ENCODE measurements at regions not wholly inside any gene's neighbourhood (a gene's known extent, or its start where the extent isn't known, plus 50 kb on each side); places are given as distances from the start of the nearest gene placed in this dataset.
A peak's percentile ranks its signal among the peaks of the same experiment; 100 is the strongest.
"Not testable (repeated sequence)": the region's sequence is repeated elsewhere in the genome, so short reads cannot be mapped to it uniquely, and the experiment has no call there.

DNA sequence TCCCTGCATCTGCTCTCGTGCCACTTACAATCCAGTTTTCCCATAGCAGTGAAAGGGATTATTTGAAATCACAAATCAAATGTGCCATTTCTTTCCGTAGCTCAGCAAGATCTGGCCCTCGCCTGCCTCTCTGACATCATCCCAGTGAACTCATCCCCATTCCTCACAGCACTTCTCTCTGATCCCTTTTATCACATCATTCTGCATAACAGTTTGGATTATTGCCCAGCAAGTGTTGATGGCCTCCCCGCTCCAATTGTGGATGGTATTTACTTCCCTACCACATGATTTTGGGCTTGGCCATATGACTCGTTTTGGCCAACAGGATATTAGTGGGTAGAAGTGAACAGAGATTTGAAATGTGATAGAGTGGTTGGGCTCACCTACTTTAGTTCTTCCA is 185.0 kb downstream of the NPIPA7 start:
- not testable (repeated sequence) for DNase-seq

DNA sequence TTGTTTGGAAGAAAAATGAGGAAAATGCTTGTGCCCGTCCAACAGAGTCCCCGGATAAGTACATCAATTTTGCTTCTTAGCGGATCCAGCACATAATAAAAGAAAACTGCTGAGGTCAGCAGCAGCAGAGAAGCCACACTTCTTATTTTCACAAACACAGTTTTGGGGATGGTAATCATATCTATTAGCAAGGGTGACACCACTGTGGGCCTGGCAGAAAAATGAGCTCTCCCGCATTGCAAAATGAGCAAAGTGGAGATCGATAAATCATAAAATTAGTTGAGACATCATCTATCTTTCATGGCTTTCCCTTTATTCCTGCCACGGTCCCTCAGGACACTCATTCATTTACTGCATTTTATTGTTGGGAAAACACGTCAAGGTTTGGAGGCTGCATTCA is 186.4 kb downstream of the NPIPA7 start:
- not testable (repeated sequence) for DNase-seq

DNA sequence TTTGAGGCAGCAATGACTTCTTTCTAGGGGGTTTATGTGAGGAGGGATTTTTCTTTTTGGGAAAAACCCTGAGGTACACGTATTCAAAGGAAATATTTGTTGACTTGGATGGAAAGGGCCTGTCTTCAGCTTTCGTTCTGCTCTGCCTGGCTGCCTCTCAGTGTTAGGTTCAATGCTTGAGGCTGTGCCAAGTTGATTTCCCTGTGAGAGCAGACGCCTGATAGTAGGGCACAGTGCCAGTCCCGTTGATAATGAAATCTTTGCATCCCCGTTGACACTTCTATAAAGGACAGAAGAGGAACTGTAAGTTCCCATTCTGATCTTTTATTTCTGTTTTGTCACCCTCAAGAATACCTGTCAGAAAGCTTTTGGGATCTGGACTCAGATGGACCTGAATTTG is 191.1 kb downstream of the NPIPA7 start:
- not testable (repeated sequence) for DNase-seq

DNA sequence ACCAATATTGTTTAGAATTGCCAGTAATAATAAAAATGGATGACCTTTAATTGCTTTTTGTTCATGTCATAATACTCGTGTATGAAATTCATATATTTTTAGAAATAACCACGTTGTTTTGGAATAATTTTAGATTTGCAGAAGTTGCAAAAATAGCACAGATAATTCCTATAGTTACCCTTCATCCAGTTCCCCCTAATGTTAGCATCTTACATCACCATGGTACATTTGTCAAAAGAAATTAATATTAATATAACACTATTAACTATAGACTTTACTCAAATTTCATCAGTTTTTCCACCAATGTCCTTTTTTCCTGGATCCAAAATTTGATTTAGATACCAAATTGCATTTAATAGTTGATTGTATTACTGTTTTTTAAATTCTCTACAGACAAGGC is 191.9 kb downstream of the NPIPA7 start:
- not testable (repeated sequence) for DNase-seq

DNA sequence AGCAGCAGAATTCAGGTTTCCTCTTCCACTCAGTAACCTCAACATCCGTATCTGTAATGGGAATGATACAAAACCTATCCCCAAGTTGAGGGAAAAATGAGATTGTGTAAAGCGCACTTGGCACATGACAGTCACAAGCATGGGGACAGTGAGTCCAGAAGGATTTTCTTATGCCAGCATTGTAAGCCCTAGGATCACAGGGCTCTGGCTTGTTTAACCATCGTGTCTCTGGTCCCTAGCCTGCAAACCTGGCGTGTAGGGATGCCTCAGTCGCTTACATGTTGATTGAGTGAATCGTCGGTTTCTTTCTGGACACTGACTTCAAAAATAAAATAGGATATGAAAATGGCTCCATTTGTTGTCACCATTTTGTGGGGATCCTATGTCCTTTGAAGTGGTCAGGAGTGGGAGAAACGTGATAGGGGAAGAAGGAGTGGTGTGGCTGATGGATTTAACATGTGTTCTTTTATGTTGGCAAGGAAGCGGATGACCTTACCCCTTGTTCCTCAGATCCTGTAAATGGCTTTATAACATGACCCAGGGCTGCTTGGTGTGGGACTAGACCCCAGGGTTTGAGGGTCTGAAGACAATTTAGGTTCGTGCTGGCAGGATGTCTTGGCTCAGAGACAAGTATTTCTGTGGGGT is 193.3 kb downstream of the NPIPA7 start:
- DNase-seq: not testable (repeated sequence)

DNA sequence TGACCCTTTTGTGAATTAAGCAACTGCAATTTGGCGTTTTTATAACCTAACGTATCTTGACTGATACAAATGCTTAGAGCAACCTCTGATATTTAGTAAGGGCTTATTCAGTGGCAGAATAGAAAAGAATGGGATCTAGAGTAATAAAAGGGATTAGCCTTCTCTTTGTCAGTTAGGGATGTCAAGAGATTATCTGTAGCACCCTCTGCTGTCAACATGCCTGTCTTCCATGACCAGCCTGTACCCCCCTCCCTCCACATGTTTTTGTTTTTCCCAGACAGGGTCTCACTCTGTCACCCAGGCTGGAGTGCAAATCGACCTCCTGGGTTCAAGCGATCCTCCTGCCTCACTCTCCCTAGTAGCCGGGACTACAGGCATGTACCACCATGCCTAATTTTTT is 198.1 kb downstream of the NPIPA7 start:
- DNase-seq: not testable (repeated sequence)

DNA sequence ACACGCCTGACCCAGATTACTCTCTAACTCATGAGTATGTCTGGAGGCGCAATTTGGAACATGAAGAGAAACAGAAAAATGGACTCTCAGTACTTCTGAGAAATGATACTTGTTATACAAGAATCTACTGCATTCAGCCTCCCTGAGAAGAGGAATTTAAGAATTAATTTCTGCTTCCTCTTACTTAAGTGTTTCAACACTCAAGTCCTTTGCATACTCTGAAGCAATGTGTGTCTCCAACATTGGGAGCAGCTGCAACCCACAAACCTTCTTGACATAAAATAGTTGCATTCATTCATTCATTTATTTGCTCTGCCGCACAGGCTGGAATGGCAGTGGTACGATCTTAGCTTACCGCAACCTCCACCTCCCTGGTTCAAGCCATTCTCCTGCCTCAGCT is 199.8 kb downstream of the NPIPA7 start:
- peak in 1 of 2 experiments; percentile 4 for DNase-seq

DNA sequence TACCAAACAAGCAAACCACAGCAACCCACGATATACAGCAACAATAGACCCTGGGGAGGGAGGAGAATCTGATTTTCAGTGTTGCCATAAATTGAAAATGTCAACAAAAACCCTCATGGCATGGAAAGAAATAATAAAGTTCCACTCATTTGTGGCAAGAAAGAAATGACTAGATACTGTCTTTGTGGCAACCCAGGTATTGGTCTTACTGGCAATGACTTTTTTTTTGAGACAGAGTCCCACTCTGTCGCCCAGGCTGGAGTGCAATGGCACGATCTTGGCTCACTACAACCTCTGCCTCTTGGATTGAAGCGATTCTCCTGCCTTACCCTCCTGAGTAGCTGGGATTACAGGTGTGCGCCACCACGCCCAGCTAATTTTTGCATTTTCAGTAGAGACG is 204.0 kb downstream of the NPIPA7 start:
- DNase-seq: not testable (repeated sequence)

DNA sequence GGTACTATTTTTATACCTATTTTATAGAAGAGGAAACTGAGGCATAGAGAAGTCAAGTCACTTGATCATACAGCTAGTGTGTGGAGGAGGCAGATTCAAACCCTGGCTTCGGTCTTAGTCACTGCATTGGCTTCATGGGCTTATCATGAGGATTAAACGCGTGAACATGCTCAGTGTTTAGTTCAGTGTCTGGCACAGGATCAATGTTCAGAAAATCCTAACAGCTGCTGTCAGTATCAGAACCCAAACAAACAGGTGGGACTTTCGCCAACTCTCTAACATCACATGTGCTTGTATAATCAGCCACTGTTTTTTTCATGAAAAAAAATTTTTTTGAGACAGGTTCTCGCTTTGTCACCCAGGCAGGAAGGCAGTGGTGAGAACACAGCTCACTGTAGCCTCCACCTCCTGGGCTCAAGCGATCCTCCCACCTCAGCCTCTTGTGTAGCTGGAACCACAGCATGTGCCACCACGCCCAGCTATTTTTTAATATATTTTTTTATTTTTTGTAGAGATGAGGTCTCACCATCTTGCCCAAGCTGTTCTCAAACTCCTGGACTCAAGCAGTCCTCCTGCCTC is 207.2 kb downstream of the NPIPA7 start:
- DNase-seq: not testable (repeated sequence)

DNA sequence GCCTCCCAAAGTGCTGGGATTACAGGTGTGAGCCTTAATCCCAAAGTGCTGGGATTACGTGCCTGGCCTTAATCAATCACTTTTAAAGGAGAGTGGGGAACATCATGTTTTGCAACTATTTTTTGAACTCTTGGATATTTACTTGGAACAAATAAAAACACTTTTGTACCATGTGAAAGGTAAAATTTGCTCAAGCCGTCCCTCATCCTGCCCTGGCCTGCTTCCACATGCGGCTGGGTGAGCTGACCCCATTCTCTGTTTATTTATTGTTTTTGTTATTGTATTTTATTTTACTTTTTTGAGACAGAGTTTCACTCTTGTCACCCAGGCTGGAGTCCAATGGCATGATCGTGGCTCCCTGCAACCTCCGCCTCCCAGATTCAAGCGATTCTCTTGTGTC is 208.0 kb downstream of the NPIPA7 start:
- not testable (repeated sequence) for DNase-seq

DNA sequence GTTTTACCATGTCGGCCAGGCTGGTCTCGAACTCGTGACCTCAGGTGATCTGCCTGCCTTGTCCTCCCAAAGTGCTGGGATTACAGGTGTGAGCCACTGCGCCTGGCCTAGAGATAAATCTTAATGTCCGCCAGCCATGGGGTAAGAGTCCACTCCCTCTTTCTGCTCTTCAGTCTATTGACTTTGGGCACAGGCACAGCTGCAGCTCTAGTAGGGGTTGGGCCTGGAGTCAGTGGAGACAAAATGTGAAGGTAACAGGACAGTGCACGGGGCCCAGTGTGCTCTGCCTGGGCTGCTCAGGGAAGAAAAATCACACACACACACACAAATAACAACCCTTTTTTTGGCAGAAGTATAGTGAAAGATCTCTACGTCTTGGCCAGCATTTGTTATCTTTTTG is 209.5 kb downstream of the NPIPA7 start:
- not testable (repeated sequence) for DNase-seq

DNA sequence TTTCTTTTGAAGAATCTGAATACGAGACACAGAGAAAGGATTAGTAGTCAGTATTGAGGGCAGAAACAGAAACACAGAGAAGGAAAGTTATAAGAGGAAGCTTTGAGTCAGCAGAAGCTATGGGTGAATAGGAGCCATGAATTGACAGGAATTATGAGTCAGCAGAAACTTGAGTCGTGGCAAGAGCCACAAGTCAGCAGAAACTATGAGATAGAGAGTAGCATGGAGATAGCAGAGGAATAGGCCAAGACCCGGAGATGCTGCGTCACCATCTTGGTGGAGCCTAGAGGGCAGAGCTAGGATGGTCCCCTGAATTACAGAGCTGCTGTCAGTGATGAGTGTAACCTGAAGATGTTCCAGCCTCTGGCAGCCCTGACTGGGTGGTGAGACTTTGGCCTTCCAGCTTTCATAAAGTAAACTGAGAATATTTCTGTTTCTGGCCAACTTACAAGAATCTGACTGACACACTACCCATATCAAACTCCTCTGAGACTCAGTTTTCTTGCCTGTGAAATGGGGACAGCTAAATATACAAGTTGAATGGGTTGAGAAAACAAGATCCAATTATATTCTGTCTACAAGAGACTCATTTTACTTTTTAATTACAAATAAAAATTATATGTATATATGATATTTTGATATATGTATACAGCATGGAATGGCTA is 211.8 kb downstream of the NPIPA7 start:
- DNase-seq: not testable (repeated sequence)

DNA sequence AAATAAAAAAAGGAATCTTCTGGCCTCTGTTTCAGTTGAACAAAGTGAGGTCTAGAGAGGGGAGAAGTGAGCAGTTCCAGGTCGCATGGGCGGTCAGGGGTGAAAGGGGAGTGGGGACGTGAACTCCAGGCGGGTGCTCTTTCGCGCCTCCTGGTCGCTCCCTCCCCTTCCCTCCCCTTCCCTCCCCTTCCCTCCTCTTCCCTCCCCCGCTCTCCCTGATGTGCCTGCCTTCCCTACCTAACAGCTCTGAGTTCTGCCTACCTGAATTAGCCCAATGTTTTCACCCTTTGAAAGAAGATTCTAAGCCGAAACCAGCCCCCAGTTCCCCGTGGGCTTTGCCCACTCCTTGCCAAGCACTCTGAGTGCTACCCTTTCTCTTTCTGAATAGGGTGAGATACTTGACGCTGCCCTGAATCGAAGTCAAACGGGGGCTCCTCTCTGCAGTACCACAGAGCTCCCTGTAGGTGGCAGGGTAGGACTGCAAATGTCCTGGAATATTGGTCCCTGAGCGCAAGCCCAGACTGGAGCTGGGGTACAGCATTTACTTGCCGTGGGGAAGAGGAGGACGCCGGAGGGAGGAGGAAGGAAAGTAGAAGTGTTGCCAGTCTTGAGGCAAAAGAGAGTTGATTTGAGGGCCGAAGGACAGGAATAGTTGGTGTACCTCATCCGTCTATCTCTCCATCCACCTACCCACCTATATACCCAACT is 214.4 kb downstream of the NPIPA7 start:
- not testable (repeated sequence) for DNase-seq

DNA sequence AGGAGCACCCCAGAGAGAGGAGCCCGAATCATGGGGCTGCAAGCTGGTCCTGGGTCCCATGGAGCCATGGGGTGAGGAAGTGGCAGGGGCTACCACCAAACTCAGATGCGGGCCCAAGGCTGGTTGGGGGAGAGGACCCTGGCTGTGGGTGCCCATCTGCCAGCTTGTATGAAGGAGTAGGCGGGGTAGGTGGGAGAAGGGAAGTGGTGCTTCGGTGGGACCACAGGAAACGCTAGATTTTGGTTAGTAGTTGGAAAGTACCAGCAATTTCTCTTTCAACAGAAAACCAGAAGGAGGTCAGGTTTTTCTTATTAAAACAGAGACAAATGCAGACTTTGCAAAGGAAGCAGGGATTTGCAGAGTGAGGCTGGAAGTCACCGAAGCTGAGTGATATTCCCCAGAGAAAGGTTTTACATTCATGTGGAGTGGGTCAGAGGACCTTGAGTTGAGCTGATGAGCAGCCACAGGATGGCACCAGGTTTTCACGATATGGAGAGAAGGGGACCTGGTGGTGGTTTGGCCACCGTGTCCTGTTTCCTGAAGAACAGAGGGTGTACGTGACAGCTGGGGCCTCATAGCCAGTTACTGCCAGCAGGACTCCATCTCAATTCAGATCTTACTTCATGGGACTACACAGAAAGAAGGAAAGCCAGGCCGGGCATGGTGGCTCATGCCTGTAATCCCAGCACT is 216.2 kb downstream of the NPIPA7 start:
- DNase-seq: not testable (repeated sequence)

DNA sequence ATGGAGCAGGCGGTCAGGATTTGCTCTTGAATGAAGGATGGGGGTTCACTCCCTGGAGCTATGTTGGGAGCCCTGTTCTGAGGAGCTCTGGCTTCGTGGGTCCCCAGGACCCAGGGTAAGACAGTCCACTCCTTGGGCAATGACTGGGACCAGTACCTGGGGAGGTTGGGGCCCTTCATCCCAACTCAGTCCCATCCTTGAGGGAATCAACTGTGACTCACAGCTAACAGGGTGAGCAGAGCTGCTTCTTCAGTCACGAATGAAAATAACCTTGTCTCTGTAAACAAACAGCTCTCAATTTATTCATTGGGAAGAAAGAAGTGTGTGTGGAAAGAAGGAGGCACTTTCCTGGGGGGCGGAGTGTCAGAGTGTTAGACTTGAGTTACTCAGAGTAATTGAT is 222.3 kb downstream of the NPIPA7 start:
- not testable (repeated sequence) for DNase-seq

DNA sequence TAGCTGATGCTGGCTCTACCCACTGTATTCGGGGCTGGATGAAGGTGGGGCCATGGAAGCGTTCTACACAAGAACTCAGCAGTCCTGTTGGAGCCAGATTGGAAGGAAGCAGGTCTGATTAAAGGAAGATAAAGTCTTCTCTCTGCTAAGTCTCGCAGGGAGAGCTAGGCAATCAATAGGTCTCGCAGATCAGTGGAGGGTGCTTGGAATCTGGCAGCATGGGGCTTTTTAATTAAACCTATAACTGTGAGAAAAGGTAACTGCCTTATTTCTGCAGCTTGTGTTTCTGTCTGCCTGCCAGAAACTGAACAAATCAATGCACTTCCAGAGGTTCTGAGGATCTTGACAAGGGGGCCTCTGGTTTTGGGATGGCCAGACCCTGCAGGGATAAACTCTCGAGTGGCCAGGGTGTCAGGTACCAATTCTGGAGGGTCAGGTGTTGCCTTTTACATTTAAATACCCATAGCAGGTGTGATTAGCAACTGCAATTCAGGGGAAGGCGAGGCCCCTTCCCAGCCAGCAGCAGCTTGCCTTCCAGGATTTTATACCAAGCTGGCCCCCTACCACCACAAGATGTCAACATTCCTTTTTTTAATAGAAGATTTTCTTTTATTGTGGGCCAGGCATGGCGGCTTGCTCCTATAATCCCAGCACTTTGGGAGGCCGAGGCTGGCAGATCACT is 228.6 kb downstream of the NPIPA7 start:
- not testable (repeated sequence) for DNase-seq

DNA sequence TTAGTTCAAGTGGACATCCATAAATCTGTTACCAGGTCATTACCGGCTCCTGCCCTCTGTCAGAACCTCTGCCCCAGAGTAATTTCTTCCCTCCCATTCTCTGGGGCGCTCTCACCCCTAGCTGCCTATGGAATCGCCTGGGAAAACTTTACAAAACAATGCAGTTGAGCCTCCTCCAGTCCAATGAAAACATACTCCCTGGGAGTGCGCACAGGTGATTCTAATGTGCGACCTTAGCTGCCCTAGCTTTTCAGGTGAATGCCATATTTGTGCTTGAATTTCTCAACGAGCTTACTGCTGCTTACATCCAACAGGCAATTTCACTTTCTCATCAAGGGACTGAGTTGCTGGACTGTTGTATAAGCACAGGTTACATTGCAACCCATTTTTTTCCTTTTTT is 230.7 kb downstream of the NPIPA7 start:
- not testable (repeated sequence) for DNase-seq

DNA sequence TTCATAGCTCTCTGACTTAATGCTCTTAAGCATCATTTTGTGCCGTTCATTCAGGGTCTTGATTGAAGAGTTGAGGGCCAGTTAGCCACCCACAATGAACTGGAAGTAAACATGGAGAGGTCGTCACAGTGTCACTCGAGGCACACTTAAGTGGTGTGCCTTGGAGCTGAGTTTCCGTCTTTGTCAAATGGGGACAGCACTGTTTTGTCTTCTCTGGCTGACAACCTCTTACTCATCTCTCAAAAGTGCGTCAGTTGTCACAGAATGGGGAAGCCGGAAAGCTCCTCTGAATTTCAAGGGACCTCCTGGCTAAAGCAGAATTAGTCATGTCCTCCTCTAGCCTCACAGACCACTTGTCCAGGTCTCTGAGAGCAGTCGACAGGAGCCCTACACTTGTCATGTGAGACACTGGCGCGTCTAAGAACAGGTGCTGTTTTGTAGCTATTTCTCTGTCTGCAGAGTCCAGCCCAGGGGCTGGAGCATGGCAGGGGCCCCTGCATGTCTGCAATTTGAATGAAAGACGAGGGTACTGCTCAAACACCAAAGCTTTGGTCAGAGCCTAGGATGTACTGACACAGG is 231.5 kb downstream of the NPIPA7 start:
- not testable (repeated sequence) for DNase-seq

DNA sequence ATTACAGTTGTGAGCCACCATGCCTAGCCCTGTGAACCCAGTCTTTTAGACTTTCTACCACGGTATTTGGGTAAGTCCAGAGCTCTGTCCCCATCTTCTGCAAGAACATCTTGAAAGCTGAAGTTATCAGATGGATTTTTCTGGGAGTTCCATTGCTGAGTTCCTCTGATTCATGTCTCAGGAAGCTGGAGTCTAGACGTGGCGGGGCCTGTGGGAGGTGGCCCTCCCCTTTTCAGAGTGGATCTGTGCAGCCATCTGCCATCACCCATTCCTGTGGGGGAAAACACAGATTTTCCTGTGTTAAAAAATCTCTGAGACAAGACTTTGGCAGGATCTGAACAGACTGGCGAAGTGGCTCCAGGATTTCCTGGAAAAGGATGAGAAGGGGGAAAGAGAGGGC is 234.3 kb downstream of the NPIPA7 start:
- not testable (repeated sequence) for DNase-seq

DNA sequence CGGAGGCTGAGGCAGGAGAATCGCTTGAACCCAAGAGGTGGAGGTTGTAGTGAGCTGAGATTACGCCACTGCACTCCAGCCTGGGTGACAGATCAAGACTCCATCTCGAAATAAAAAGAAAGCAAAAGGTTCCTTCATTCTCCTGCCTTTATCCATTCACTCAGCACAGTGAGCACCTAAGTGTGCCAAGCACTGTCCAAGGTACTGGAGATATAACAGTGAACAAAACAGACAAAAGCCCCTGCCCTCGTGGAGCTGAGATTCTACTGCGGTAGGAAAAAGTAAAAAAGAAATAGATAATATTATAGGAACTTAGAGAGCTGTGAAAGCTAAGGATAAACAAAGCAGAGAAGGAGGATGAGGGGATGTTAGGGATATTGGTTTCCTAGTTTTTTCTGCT is 235.5 kb downstream of the NPIPA7 start:
- DNase-seq: not testable (repeated sequence)

DNA sequence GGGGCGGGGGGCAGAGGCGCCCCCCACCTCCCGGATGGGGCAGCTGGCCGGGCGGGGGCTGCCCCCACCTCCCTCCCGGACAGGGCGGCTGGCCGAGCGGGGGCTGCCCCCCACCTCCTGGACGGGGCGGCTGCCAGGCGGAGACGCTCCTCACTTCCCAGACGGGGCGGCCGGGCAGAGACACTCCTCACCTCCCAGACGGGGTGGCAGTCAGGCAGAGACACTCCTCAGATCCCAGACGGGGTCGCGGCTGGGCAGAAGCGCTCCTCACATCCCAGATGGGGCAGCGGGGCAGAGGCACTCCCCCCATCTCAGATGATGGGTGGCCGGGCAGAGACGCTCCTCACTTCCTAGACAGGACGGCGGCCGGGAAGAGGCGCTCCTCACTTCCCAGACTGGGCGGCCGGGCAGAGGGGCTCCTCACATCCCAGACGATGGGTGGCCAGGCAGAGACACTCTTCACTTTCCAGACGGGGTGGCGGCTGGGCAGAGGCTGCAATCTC is 240.1 kb downstream of the NPIPA7 start:
- DNase-seq: not testable (repeated sequence)

DNA sequence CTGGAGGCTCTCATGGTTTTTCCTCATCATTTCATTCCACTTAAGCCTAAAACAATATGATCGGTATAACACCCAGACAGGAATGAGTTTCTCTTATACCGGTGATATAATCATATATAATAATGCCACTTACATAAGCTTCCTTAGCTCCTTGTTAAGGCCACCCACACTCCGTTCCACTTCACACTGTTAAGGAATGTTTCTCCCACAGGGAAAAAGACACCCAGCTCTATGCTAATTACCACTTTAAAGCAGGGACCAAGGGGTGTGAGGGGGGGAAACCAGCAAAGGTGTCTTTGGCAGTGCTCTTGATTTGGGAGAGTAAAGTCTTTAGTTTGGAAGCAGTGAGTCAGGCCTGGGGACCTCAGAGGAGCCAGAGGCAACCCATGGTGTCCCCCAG is 245.4 kb downstream of the NPIPA7 start:
- DNase-seq: not testable (repeated sequence)
